Endothelial cell (in vitro differentiated cells): ENCODE measurements at regions not wholly inside any gene's neighbourhood (a gene's known extent, or its start where the extent isn't known, plus 50 kb on each side); places are given as distances from the start of the nearest gene placed in this dataset.

Experiments
- DNase-seq: peaks from one replicate; pipeline ENCODE4 v3.0.0; 2021; ENCODE audit warnings: low spot score
- H3K27ac Mint-ChIP-seq: one replicate; pipeline ENCODE4 v1.8.0; 2021; ENCODE audit warnings: mixed read lengths, inconsistent platforms; ENCODE audit not compliant: unreplicated experiment
- H3K27me3 Mint-ChIP-seq: one replicate; pipeline ENCODE4 v1.8.0; 2021; ENCODE audit warnings: mild to moderate bottlenecking, moderate library complexity, mixed read lengths, inconsistent platforms; ENCODE audit not compliant: unreplicated experiment
- H3K36me3 Mint-ChIP-seq: one replicate; pipeline ENCODE4 v1.8.0; 2021; ENCODE audit warnings: mild to moderate bottlenecking, low read depth, mixed read lengths, inconsistent platforms; ENCODE audit not compliant: unreplicated experiment
- H3K4me1 Mint-ChIP-seq: one replicate; pipeline ENCODE4 v1.8.0; 2021; ENCODE audit warnings: mild to moderate bottlenecking, mixed read lengths, inconsistent platforms; ENCODE audit not compliant: unreplicated experiment
- H3K4me3 Mint-ChIP-seq: one replicate; pipeline ENCODE4 v1.8.0; 2021; ENCODE audit warnings: mild to moderate bottlenecking, mixed read lengths, inconsistent platforms; ENCODE audit not compliant: unreplicated experiment
- H3K9me3 Mint-ChIP-seq: one replicate; pipeline ENCODE4 v1.8.0; 2021; ENCODE audit warnings: mixed read lengths, inconsistent platforms; ENCODE audit not compliant: unreplicated experiment
- CTCF ChIP-seq: fragments of 200-600 bp; sonication (generic); IDR thresholded peaks from one replicate; pipeline ENCODE4 v1.5.0; 2021; ENCODE audit warnings: antibody characterized with exemption; ENCODE audit not compliant: unreplicated experiment

GRCh38 chr6:170156448-170157375 is 134.2 kb downstream of the DLL1 start:
- Mint-ChIP-seq H3K4me1 (peaks cover 8% of the 10 kb centered on the region), H3K36me3 (no peaks in the 10 kb centered on the region), H3K9me3 (no peaks in the 10 kb centered on the region), H3K4me3 (no peak overlapping the region), H3K27ac (no peak overlapping the region), H3K27me3 (peaks cover 3% of the 10 kb centered on the region)
- TF ChIP-seq CTCF, result no peak
- DNase-seq, result no peak

- DNase-seq, result no peak
- H3K4me3 Mint-ChIP-seq, result no peak overlapping the region
- no peak for TF ChIP-seq CTCF
- H3K9me3 Mint-ChIP-seq, result no peaks in the 10 kb centered on the region
- peaks cover 5% of the 10 kb centered on the region for H3K27me3 Mint-ChIP-seq
- H3K27ac Mint-ChIP-seq, result no peak overlapping the region
- peaks cover 14% of the 10 kb centered on the region for H3K4me1 Mint-ChIP-seq
- H3K36me3 Mint-ChIP-seq, result no peaks in the 10 kb centered on the region
Observed at GRCh38 chr6:170155464-170156196, 135.2 kb downstream of the DLL1 start.

DNA sequence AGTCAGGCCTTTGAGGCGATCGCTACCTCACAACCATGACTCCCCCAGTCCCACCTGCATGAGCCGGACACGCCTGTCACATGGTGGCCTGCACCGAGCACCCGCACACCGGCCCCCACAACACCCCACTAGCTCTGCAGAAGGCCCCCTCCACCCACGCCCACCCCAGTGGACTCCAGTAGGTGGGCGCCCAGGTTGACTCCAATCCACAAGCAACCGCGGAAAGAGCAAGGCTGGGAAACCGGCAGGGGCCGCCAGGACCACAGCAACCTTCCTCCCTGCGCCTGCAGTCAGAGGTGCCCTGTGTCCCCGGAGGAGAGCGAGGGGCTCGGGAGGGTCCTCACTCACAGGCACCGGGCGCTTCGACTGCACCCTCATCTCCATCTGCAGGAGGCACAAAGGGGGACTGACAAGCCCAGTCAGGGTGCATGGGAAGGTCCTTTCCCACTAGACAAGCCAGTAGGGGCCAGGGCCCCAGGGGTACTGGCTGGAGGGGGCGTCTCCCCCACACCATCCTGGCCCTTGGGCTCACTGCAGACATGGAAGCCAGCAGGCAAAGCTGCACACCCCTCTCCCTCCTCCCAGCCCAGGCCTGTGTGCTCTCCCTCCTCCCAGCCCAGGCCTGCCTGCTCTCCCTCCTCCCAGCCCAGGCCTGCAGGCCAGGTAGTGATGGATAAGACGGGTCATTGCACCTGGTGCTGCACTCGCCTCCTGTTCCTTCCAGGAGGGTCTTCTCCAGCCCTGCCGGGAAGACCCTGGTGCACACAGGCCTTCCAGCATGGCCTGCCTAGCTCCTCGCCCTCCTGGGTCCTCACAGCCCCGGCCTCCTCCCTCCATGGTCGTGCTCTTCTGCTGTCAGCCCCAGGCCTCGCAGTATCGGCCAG is 137.2 kb downstream of the DLL1 start:
- no peak overlapping the region for H3K27ac Mint-ChIP-seq
- no peaks in the 10 kb centered on the region for H3K36me3 Mint-ChIP-seq
- no peak for TF ChIP-seq CTCF
- DNase-seq, result no peak
- H3K9me3 Mint-ChIP-seq, result no peaks in the 10 kb centered on the region
- peaks cover 15% of the 10 kb centered on the region for H3K4me1 Mint-ChIP-seq
- peaks cover 6% of the 10 kb centered on the region for H3K27me3 Mint-ChIP-seq
- no peak overlapping the region for H3K4me3 Mint-ChIP-seq

DNA sequence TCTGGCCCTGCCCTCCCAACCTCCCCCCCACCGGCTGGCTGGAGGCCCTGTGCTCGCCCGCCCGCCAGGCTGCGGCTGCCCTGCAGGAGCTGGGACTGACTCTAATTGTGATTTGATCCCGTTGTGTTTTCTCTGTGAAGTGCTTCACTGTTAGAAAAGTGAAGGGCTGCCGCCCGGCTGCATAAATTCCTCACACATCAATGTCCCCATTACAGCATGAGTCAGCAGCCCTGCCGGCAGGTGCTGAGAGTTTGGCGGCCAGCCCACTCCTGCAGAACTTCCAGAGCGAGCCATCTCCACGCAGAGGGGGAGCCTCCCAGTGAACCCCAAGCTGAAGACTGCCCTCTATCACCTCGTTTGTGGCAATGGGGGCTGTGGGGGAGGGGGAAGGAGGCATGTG is 137.9 kb downstream of the DLL1 start:
- no peak for TF ChIP-seq CTCF
- peaks cover 21% of the 10 kb centered on the region for H3K4me1 Mint-ChIP-seq
- peaks cover 11% of the 10 kb centered on the region for H3K27me3 Mint-ChIP-seq
- DNase-seq, result no peak
- H3K9me3 Mint-ChIP-seq, result no peaks in the 10 kb centered on the region
- no peak overlapping the region for H3K4me3 Mint-ChIP-seq
- no peak overlapping the region for H3K27ac Mint-ChIP-seq
- no peaks in the 10 kb centered on the region for H3K36me3 Mint-ChIP-seq
